Forelimb muscle (tissue), 1 donor: ENCODE measurements at regions not wholly inside any gene's neighbourhood (a gene's known extent, or its start where the extent isn't known, plus 50 kb on each side); places are given as distances from the start of the nearest gene placed in this dataset.

Source experiments
- DNase-seq: peaks from one replicate; pipeline ENCODE4 v3.0.0-alpha.2; 2013; ENCODE audit warnings: low read depth

DNA sequence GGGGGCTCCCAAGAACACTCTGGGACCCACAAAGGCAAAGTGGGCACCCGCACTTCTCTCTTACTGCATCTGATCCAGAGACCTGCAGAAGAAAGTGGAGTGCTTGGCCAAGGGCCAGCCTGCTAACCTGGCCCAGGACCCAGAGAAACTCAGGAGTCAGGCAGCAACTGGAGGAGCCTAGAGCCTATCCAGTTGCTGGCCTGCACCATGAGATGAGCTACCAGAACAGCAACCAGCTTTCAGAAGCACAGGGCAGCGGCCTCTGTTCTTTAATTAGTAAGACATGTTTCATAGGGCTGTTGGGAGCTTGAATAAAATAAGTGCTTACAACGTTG lies 298.3 kb downstream of the GADD45G start:
- no peak for DNase-seq

DNA sequence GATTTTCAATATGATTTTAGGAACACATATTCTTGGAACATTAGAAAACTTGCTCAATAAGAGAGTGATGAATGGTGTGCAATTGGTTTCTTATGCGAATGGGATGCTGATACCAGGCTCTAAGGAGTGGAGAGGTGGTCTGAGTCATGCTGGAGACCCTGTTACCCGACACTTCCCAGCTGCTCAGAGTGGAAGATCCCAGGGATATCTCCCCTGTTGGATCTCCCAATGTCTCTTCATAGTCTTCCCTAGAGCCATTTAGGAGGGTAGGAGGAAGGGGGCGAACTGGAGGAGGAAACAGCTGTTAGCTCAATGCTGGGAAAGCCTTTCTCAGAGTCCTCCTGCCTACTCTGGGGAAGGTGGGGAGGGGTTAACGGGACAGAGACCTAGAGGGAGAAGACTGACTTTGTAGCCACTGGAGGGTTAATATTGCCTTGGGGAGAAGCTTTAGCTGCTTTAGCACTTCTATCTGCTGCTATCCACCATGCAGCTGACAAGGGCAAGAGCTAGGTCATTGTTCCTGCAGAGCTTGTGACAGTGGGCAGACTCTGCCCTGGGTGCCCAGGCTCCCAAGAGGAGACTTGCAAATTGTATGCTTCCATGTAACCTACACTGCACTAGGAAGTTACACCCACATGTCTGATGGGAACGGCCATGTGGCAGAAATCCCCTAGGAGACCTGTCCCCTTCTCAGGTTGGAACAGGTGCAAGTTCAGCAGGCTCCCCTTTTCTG lies 301.0 kb downstream of the GADD45G start:
- DNase-seq = no peak

DNA sequence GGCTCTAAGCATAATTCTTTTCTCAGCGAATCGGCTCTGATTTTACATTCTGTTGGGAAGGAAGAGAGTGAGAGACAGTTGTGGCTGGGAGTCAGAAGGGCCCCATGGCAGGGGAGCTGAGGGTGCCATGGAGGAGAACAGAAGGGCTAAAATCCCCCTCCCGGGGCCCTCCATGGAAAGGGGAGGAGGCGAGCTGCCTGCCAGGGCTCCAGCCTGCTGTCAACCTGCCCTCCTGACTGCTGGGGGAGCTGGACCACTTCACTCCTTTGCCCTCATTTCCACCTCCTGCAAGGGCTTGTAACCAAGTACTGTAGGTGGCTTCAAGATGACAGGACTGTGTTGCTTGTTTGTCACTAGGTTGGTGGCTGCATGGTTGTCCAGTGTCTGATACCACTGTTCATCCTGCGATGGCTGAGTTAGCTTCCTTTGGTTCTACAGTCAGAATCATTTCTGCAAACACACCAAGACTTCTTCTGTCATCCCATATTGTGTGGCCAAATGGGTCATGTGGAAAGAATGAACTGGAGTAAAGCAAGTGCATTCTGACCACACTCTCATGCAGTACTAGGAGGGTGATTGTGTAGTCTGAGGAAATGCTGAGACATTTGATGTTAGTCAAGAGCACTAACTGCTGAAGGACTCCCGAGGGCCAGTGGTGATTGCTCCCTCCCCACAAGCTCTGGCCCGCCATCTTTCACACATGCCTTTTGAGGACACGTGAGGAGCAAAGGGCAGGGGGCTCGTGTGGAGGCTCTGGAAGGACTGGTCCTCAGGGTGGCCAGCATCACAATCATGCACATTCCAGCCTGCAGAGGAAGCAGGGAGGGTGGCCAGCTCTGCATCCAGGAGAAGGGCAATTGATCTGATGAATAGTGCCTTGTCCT lies 307.2 kb downstream of the GADD45G start:
- no peak for DNase-seq

DNA sequence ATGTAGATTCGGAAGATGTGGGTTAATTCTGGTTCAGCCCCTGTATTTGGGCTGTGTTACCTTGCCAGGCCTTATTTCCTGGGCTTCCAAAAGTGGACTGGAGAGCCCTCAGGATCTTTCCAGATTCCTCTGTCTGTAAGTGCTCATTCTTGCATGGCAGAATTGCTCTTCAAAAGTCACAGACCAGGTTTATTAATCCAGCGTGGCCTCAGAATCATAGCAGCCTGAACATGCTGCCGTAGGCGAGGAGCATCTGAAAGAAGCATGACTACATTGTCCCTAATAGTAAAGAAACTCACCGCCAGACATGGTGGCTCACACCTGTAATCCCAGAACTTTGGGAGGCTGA lies 307.8 kb downstream of the GADD45G start:
- no peak for DNase-seq

DNA sequence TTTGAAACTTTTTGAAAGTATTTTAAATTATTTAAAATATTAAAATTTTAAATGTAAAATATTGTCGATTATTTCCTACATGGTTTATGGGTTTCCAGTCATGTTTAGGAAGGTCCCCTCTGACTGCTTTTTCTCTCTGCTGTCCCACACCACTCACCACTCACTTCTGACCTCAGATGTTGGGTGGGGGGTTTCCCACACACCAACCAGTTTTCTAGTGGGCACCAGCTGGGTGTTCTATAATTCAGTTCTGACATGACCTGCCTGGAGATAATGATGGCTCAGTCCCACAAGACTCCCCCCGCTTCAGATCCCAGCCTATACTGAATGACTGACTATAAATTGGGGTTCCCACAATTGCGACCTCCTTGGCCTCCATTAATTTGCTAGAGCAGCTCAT lies 310.4 kb downstream of the GADD45G start:
- no peak for DNase-seq

DNA sequence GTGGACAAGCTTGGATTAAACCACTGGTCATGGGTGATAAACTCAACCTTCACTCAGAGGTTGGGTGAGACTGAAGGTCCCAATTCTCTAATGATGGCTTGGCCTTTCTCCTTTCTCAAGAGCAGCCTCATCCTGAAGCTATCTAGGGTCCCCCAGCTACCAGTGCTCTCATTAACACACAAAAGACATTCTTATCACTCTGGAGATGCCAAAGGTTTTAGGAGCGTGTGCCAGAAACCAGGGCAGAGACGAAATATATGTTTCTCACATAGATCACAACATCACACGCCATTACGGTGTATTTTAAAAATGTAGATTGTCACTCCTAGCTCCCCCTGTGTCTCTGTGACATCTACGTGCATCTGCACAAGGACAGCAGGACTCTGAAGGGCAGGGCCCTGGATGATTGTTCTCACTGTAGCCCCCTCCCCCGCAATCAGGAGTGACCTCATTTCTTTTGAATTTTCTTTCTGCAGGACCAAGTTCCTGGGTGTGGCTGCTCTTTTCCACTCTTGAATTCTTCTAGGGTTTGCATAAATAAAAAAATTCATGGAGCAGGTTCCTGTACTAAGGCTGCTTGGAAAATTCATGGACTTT lies 311.3 kb downstream of the GADD45G start:
- DNase-seq = no peak

DNA sequence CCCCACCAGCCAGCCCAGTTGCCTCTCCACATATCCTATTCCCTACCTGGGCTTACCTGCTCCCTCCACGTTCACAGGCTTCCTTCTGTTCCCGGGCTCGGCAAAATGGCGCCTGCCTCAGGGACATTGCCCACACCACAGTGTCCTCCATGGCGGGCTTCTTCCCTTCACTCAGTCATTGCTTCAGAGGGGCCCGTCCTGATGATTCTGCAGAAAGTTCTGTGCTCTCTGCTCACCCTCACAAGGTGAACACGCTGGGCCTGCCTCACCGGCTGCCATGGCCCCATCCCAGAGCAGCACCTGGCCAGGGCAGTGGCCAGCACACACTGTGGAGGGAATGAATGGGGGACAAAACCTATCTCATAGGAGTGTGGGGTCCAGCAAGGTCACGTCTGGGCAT lies 313.0 kb downstream of the GADD45G start:
- no peak for DNase-seq

DNA sequence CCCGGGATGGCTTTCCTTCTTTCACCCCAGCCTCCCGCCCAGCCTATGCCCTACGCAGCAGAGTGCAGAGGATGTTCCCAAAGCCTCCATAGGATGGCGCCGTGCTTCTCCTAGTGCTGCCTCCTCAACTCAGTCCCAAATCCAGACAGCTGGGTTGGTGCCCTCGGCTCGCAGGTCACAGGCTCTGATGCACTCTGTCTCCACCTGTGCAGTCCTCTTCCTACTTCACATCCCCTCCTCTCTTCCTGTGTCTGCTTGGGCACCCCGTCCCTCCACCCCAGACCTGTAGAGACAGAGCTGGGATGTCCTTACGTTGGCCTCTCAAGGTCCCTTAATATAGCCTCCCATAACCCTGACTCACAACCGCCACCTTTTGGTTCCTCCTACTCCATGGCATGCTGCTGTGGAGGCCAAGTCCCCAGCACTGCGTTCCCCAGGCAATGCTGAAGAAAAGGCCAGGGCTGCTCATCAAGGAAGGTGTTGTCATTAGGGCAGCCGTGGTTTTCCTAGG lies 314.4 kb downstream of the GADD45G start:
- no peak for DNase-seq

DNA sequence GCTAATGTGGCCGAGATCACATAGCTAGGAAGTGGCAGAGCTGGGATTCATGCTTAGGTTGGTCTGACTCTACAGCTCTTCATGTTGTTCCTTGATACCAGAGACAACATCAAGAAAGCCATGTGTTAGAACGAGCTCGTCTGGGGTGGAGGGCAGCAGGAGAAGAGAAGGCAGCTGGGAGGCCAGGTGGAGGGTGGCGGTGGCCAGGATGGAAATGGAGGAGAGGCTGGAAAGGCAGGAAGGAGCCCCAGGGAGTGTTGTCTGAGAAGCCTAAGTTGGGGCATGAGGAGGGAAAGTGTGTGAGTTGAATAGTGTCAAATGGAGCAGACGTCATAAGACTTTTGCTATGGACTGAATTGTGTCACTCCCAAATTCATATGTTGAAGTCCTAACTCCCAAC lies 315.3 kb downstream of the GADD45G start:
- DNase-seq = no peak

DNA sequence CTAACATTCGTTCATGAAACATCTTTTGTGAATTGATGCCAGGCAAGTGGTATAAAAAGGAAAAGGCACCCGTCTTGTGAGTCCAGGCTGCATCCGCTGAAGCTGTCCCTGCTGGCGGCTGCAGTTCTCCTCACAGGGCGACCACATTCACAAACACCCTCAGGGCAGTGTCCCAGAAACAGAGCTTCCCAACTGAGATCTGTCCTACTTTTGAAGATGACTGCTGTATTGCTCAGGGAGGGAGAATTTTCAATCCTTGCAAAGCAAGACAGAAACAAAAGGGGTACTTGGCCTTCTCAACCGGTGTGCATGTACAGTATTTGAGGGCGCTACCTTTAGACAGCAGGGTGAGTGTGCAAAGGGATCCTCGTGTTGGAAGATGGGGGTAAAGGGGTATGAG lies 316.1 kb downstream of the GADD45G start:
- no peak for DNase-seq

DNA sequence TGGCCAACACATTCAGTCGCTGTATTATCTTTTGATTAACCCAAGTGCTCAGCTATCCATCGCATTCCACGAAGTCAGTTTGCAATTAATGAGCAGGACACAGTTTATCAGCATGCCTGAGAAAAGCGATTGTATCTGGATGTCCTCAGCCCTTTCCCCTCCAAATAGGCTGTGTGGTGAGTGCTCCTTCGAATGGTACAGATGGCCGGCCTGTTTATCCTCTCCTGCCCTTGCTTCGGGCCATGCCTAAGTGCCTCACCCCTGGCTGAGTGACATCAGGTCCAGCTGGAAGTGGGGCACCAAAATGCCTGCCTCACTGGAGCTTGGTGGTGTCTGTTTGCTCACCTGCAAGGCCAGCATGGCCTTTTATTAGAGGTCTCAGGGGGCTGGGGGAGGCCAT lies 317.3 kb downstream of the GADD45G start:
- no peak for DNase-seq

DNA sequence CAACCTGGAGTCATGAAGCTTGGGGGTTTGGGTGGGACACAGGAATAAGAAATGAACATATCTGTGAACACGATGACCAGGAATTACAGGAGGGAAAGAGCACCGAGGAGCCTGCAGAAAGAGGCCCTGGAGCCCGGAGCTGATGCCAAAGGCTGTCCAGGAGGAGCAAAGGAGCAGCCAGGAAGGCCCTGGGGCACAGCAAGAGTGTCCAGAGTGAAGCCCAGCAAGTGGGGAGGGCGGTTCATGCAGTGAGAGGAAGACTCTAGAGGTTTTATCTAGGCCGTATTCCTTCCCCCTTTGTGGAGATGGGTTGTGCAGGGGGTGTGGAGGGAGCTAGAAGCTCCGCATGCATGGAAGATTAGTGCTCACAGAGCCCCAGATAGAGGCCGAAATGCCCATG lies 318.4 kb downstream of the GADD45G start:
- no peak for DNase-seq

DNA sequence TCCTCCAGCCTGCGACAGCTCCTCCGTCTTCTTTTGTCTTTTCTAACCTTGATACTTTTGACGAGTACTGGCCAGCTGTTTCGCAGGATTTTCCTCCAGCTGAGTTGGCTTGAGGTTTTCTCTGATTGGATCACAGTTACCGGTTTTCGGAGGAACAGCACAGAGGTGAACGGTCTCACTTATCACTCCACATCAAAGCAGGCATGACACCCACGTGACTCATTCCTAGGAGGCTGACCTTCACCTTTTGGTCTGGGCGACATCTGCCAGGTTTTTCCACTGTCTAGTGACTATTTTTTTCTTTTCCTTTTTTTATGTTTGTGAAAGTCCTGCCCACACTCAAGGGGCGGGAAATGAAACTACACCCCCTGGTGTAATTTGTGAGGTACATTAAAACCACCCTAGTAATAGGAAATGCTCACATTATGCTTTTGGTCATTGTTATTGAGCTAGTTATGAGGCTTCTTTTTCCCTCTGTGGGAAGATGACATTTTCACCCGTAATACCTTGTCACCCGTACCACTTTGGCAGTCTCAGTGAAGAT lies 319.2 kb downstream of the GADD45G start:
- no peak for DNase-seq

DNA sequence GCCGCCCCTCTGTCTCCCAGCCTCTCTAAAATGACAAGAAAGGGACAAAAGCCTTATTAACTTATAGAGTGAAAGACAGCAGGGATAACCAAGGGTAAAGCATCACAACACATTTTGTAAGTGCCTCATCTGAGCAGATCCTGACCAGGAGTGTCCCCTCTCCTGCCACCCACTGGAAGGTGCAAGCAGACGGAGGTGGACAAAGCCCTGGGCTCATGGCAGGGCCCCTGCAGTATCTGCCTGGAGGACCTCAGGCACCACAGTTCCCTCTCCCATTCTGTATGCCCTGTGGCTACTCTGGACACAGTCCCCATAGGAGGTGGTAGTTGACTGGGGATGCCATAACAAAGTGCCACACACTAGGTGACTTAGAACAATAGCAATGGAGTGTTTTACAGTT lies 319.8 kb downstream of the GADD45G start:
- DNase-seq = no peak

DNA sequence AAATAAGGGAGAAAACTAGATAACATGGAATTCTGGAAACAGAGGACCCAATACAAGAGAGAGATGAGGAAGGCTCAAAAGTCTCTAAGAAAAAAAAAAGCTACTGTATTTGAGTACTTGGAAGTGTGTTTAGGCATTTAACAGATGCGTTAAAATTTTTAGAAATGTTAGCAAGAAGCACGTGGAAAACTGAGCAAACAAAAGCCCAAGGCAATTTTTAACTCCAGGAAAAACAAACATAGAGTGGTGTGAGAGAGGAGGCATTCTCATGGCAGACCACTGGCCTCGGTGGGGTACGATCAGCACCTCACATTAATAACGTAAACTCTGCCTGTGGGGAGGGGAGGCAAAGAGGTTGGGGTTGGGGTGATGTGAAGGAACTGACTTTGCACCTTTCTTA lies 321.4 kb downstream of the GADD45G start:
- DNase-seq = no peak

DNA sequence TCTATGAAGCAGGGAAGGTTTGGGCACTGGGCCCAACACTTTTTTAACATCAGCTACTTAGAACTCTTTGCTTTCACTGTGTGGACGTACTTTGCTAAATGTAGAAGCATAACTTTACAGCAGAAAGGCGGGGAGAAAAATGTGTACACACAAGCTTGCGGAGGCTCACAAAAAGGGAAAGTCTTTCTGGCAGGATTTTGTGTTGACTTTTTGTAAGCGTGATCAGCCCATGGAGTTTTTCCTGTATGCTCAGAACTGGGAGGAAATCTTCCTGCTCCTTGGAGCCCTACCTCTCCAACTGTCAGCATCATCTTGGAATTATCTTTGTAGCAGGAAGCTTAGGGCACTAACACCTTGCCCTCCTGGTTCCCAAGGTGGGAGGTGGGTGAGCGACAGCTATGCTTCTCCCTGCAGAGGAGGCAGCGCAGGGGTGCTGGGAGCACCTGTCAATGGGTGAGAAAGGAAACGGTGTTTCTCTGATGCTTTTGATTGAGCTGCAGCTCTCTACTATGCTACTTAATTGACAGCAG lies 321.9 kb downstream of the GADD45G start:
- DNase-seq = no peak

DNA sequence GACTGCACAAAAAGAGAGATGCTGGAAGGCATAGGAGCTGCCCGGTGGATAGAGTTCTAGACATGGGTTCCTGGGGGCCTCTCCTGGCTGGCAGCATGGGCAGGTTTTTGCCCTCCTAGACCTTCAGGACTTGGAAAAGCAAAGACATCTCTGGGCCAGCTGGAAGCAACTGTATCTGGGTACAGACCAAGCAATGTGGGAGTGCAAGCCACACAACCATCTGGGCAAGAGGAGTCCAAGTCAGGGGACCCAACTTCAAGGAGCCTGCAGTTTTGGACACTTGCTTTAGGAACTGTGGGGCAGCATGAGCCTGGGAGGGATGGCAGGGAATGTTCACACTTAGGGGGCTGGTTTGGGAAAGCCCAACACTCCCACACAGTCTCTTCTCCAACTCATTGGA lies 323.3 kb downstream of the GADD45G start:
- no peak for DNase-seq

DNA sequence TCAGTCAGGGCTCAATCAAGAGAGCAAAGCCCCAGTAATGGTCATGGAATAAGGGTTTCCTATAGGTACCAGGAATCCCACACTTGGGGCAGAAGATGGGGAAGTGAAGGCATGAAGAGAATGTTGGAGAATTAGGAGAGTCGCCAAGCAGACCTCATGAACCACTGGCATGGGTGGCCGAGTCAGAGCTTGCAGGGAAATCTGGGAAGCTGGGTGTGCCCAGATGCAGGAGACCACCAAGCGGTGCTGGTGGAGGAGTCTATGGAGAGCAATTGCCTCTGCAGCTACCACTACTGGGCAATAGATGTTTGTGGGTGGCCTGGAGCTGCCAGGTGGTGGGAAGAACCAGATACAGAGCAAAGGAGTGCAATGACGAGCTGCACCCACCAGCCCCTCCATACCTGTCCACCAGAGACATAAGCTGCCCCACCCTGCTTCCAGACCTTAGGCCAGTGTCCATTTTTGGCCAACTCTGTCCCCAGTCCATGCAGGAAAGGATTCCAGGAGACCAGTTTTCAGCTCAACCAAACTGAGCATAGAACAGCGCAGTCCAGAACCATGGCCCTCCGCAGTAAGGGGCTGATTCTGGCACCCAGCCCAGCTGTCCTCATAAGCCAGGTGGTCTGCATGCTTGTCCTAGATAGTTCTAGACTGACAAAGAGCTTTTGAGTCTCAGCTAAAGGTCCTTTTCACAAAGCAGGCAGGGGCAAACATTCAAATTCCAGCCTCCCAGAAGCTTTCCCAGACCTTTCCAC lies 323.9 kb downstream of the GADD45G start:
- no peak for DNase-seq

DNA sequence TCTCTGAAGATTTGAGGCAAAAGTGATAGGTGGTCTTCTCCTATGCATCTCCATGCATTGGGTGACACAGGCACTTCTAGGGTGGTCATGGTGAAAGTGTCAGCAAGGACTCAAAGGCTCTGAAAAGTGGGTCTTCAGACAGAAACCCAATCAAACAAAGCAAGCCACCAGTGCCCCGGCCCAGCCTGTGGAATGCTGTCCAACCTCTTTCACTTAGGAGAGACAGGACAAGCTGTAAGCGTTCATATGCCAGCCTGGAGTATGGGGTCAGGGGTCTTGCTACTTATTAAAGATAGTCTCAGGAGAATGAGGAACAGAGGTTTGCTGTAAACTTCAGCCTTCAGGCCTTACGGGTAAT lies 324.5 kb downstream of the GADD45G start:
- no peak for DNase-seq

DNA sequence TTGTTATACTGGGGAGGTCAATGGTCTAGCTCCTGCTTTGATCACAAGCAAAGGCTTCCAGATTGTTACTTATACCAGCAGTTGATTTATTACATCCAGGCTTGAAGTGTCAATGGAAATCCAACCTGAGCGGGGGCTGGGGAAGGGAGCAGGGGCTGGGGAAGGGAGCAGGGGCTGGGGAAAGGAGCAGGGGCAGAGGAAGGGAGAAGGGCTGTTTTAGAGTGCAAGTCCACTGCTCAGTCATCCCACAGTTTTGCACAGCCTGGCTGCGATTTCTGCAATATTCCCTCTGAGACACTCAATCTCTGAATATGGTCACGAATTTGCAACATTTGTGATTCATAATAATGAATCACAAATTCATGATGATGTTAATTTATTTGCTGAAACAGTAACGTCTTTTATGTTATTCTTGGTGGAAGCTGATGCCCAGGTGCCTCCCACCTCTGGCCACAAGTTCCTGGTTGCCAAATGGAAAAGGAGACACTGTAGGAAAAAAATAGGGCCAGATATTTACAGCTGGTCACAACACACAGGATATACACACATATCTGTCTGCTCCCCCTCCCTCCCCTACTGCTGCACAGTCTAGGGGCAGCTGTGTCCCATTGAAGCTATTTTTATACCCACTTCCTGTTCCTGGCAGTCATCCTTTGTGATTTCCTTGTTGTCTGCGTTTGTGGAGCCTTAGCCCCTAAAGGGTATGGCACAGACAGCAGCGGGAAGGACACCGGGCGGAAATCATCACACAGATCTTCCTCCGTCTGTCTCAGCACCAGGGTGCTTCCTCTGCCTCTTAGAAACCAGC lies 325.1 kb downstream of the GADD45G start:
- no peak for DNase-seq

DNA sequence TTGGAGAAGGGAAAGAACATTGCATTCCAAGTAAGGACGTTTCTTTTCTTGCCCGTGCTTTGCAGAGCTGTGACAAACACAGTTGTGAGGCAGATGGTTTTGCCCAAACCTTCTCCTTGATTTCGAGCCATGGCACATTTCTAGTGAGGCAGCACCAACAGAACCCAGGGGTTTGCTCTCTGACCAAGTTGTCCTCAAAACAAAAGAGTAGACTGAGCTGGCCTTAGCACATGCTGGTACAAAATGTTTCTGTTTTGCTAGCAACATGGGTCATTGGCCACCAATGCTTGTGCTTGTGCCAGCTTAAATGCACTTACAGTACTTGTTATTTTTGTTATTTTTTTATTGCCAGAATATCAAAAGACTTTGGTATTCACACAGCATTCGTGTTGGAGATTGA lies 328.8 kb downstream of the GADD45G start:
- no peak for DNase-seq
